H1 (cell line): ENCODE measurements at regions not wholly inside any gene's neighbourhood (a gene's known extent, or its start where the extent isn't known, plus 50 kb on each side); places are given as distances from the start of the nearest gene placed in this dataset.

Experiments
- BRCA1 ChIP-seq: IDR thresholded peaks from 2 replicates; pipeline ENCODE4 v1.6.1; 2012; ENCODE audit warnings: low read depth, low read length, improper control_type of control experiment
- NRF1 ChIP-seq: IDR thresholded peaks from 2 replicates; pipeline ENCODE4 v1.6.1; 2011; ENCODE audit warnings: mild to moderate bottlenecking, low read depth, low read length, improper control_type of control experiment
- POU5F1 ChIP-seq: IDR thresholded peaks from 2 replicates; pipeline ENCODE4 v1.6.1; 2011; ENCODE audit warnings: low read depth, mild to moderate bottlenecking, low read length, moderate library complexity
- SIX5 ChIP-seq: IDR thresholded peaks from 2 replicates; pipeline ENCODE4 v1.6.1; 2011; ENCODE audit warnings: mild to moderate bottlenecking, low read depth, low read length
- SRF ChIP-seq: IDR thresholded peaks from 2 replicates; pipeline ENCODE4 v1.6.1; 2011; ENCODE audit warnings: mild to moderate bottlenecking, low read depth, low read length, moderate library complexity
- USF2 ChIP-seq: IDR thresholded peaks from 2 replicates; pipeline ENCODE4 v1.6.1; 2011; ENCODE audit warnings: low read length, improper control_type of control experiment
- TF ChIP-seq, protein P1 (sequence below): IDR thresholded peaks from 2 replicates; pipeline ENCODE4 v1.6.1; 2012; ENCODE audit warnings: inconsistent platforms
- TF ChIP-seq, protein P2 (sequence below), 3 experiments: IDR thresholded peaks; 1 replicate in 2 of 3; 2 replicates in 1 of 3; pipeline versions ENCODE4 v1.5.1 to v1.6.1; 2011; ENCODE audit warnings: low read length in 3 of 3, mild to moderate bottlenecking in 3 of 3, inconsistent platforms in 2 of 3, low read depth in 1 of 3, moderate library complexity in 1 of 3; ENCODE audit not compliant: insufficient read depth in 1 of 3; ENCODE audit errors: control extremely low read depth in 1 of 3

- TF ChIP-seq, protein P1, sequence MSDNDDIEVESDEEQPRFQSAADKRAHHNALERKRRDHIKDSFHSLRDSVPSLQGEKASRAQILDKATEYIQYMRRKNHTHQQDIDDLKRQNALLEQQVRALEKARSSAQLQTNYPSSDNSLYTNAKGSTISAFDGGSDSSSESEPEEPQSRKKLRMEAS = no peak
- TF ChIP-seq SRF (no peak), SIX5 (no peak), BRCA1 (no peak), POU5F1 (no peak), NRF1 (no peak), USF2 (no peak)
- TF ChIP-seq, protein P2, sequence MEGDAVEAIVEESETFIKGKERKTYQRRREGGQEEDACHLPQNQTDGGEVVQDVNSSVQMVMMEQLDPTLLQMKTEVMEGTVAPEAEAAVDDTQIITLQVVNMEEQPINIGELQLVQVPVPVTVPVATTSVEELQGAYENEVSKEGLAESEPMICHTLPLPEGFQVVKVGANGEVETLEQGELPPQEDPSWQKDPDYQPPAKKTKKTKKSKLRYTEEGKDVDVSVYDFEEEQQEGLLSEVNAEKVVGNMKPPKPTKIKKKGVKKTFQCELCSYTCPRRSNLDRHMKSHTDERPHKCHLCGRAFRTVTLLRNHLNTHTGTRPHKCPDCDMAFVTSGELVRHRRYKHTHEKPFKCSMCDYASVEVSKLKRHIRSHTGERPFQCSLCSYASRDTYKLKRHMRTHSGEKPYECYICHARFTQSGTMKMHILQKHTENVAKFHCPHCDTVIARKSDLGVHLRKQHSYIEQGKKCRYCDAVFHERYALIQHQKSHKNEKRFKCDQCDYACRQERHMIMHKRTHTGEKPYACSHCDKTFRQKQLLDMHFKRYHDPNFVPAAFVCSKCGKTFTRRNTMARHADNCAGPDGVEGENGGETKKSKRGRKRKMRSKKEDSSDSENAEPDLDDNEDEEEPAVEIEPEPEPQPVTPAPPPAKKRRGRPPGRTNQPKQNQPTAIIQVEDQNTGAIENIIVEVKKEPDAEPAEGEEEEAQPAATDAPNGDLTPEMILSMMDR (IDR thresholded peaks at IDR 0.05; ENCODE audit: control extremely low read depth in 1 of 3, insufficient read depth in 1 of 3, low read depth in 1 of 3, low read length in 3 of 3) = no peak
These were observed 370.0 kb downstream of the WDR72 start (continued) for GRCh38 chr15:53389271-53390037.
